GM18519 (cell line): ENCODE measurements at regions not wholly inside any gene's neighbourhood (a gene's known extent, or its start where the extent isn't known, plus 50 kb on each side); places are given as distances from the start of the nearest gene placed in this dataset.
A peak's percentile ranks its signal among the peaks of the same experiment; 100 is the strongest.
"Not testable (repeated sequence)": the region's sequence is repeated elsewhere in the genome, so short reads cannot be mapped to it uniquely, and the experiment has no call there.

ENCODE experiments used
- ATAC-seq: cut with Tn5 transposase; IDR thresholded peaks from one replicate; pipeline ENCODE4 v1.9.1; 2021; ENCODE audit warnings: mild to moderate bottlenecking, moderate library complexity; ENCODE audit not compliant: unreplicated experiment, low FRiP score

GRCh38 chrX:76509775-76510174 lies 82.3 kb downstream of the MAGEE1 start:
- ATAC-seq = no peak

- no peak for ATAC-seq
Observed at GRCh38 chrX:76517544-76517943, 90.0 kb downstream of the MAGEE1 start.

GRCh38 chrX:76520273-76521054 lies 93.0 kb downstream of the MAGEE1 start:
- ATAC-seq = no peak

GRCh38 chrX:76535675-76536074 lies 108.2 kb downstream of the MAGEE1 start:
- ATAC-seq = not testable (repeated sequence)

DNA sequence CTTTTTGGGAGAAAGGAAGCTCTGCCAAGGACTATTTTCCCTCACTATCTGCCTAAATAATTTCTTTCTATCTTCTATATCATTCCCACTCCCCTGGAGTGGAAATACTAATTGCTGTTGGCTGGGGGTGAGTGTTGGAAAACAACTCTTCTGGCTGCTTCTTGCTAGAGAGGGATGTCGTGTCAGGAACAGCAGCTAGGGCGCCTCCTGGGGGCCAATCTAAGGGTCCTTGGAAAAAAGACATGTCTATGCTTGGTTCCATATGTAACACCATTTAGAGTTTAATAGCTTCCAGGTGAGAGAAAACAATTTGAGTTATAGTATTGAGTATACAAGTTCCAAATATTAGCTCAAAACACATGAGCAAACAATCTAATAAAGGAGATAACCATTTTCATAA lies 111.3 kb downstream of the MAGEE1 start:
- ATAC-seq = no peak

GRCh38 chrX:76543381-76543780 lies 115.9 kb downstream of the MAGEE1 start:
- not testable (repeated sequence) for ATAC-seq

- no peak for ATAC-seq
Observed at GRCh38 chrX:76550016-76550415, 122.5 kb downstream of the MAGEE1 start.

DNA sequence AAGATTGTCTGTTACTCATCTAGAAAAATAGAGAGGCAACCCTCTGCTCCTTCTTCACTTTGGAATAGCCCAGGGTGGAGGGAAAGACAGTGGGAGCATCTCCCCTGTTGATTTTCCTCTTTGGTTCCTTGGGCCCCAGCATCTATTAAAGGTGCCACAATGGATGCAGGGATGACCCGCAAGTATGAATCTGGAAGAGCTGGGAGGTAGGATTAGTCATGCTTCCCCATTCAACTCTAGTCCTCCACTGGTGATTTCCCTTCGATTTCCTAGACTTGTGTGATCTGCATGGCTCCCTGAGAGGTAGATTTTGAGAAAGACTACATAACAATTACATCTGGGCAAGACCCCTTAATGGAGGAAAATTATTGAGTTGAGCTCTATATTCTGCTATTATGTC lies 127.8 kb downstream of the MAGEE1 start:
- ATAC-seq = no peak

DNA sequence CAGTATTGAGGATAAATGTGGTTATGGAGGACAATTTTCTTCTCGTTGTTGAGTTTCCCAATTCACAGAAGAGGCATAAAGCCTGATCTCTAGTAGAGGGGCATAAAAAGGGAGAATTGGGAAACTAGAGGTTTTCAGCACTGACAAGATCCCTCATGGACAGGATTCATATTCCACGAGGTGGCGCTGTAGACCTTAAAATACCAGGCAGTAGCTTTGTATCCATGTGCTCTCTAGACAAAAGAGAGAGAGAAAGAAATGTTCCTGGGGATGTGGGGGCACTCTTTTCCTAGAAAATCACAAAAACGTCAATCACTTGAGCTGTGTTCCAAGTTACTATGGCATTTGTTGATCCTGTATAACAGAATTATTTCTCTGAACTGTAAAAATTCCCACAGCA lies 128.3 kb downstream of the MAGEE1 start:
- ATAC-seq = no peak

DNA sequence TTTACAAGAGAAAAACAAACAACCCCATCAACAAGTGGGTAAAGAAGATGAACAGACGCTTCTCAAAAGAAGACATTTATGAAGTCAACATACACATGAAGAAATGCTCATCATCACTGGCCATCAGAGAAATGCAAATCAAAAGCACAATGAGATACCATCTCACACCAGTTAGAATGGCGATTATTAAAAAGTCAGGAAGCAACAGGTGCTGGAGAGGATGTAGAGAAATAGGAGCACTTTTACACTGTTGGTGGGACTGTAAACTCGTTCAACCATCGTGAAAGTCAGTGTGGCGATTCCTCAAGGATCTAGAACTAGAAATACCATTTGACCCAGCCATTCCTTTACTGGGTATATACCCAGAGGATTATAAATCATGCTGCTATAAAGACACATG lies 137.3 kb downstream of the MAGEE1 start:
- not testable (repeated sequence) for ATAC-seq

- ATAC-seq = no peak
Observed at GRCh38 chrX:76605390-76605789, 177.9 kb downstream of the MAGEE1 start.

DNA sequence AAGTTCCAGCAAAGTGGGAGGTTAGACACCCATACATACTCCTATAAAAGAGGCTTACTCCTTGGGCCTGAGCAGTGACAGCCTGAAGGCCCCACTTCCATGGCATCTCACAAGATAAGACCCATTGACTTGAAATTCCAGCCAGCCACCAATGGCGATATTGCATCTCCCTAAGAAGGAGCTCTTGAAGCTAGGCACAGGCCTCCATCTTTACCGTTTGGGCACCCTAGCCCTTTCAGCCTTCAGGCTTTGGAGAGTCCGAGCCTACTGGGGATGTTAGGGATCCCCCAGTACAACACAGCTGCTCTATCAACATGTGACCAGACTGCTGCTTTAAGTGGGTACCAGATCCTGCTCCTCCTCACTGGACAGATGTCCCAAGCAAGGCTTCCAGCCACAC lies 189.5 kb downstream of the MAGEE1 start:
- ATAC-seq = no peak

- no peak for ATAC-seq
Observed at GRCh38 chrX:76643590-76643989, 216.1 kb downstream of the MAGEE1 start.

- not testable (repeated sequence) for ATAC-seq
Observed at GRCh38 chrX:76651369-76651768, 223.9 kb downstream of the MAGEE1 start.

DNA sequence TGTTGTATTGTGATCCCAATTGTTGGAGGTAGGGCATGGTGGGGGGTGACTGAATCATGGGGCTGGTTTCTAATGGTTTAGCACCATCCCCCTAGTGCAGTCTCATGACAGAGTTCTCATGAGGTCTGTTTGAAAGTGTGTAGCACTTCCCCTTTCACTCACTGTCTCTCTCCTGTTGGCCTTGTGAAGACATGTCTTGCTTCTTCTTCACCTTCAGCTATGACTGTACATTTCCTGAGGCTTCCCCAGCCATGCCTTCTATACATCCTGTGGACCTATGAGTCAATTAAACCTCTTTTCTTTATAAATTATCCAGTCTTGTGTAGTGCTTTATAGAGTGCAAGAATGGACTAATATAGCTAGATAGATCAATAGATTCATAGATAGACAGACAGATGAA lies 230.0 kb downstream of the MAGEE1 start:
- ATAC-seq = peak; percentile 65
